ENCODE measurements at regions not wholly inside any gene's neighbourhood (a gene's known extent, or its start where the extent isn't known, plus 50 kb on each side); places are given as distances from the start of the nearest gene placed in this dataset.

- H3K27ac ChIP-seq (ENCODE audit: control insufficient read depth, insufficient read depth, low read length): no peak overlapping the region
- no peaks in the 10 kb centered on the region for H3K9me1 ChIP-seq (ENCODE audit: control insufficient read depth, extremely low read depth, insufficient read depth, low read length)
- peaks cover 0 to 2% of the 10 kb centered on the region in 2 experiments for H3K36me3 ChIP-seq (ENCODE audit: control insufficient read depth in 2 of 2, extremely low read depth in 1 of 2, insufficient read depth in 2 of 2, low read length in 2 of 2)
- FAIRE-seq (no peak), DNase-seq (ENCODE audit: low read depth, low spot score) (no peak)
- H3K9me3 ChIP-seq (ENCODE audit: control insufficient read depth, low read depth, low read length): no peaks in the 10 kb centered on the region
- H2AFZ ChIP-seq (ENCODE audit: control insufficient read depth, low read length): no peak overlapping the region
- H3K27me3 ChIP-seq (ENCODE audit: control insufficient read depth, extremely low read depth, insufficient read depth, low read length): no peaks in the 10 kb centered on the region
- peaks cover 49% of the 10 kb centered on the region for H3K4me1 ChIP-seq (ENCODE audit: control insufficient read depth, extremely low read depth, insufficient read depth, low read length)
- no peaks in the 10 kb centered on the region for H4K20me1 ChIP-seq (ENCODE audit: control insufficient read depth, extremely low read depth, insufficient read depth, low read length)
- TF ChIP-seq EZH2 (IDR thresholded peaks at IDR 0.05; ENCODE audit: low read length) (no peak), CTCF (optimal IDR thresholded peaks at IDR 0.05 in 1 of 3, IDR thresholded peaks at IDR 0.05 in 1 of 3, conservative IDR thresholded peaks at IDR 0.05 in 1 of 3; ENCODE audit: extremely low read depth in 1 of 3, insufficient read depth in 2 of 3, low read length in 3 of 3) (no peak)
- H3K79me2 ChIP-seq (ENCODE audit: control insufficient read depth, insufficient read depth, low read length): no peaks in the 10 kb centered on the region
- no peak overlapping the region for H3K4me2 ChIP-seq (ENCODE audit: control insufficient read depth, extremely low read depth, insufficient read depth, low read depth, low read length)
- no peak overlapping the region for H3K4me3 ChIP-seq (ENCODE audit: control insufficient read depth in 2 of 3, extremely low read depth in 1 of 3, insufficient read depth in 2 of 3, low read depth in 1 of 3, low read length in 3 of 3)
- dilution Hi-C loops (cut with MboI; ENCODE audit: extremely low pct_ligation_motif_present, low sequenced_read_pairs): no loop called here
- H3K9ac ChIP-seq (ENCODE audit: control insufficient read depth, extremely low read depth, insufficient read depth, low read length): no peak overlapping the region
These were observed 87.4 kb upstream of the SLC38A2 start for GRCh38 chr12:46459861-46460545.

- Histone ChIP-seq H2AFZ (ENCODE audit: control insufficient read depth, low read length) (no peak overlapping the region), H3K36me3 (ENCODE audit: control insufficient read depth in 2 of 2, extremely low read depth in 1 of 2, insufficient read depth in 2 of 2, low read length in 2 of 2) (peaks cover 0 to 3% of the 10 kb centered on the region in 2 experiments), H3K79me2 (ENCODE audit: control insufficient read depth, insufficient read depth, low read length) (no peaks in the 10 kb centered on the region), H3K27me3 (ENCODE audit: control insufficient read depth, extremely low read depth, insufficient read depth, low read length) (no peaks in the 10 kb centered on the region), H4K20me1 (ENCODE audit: control insufficient read depth, extremely low read depth, insufficient read depth, low read length) (no peaks in the 10 kb centered on the region), H3K27ac (ENCODE audit: control insufficient read depth, insufficient read depth, low read length) (no peak overlapping the region), H3K9me3 (ENCODE audit: control insufficient read depth, low read depth, low read length) (no peaks in the 10 kb centered on the region), H3K9ac (ENCODE audit: control insufficient read depth, extremely low read depth, insufficient read depth, low read length) (no peak overlapping the region), H3K4me2 (ENCODE audit: control insufficient read depth, extremely low read depth, insufficient read depth, low read depth, low read length) (no peak overlapping the region), H3K4me1 (ENCODE audit: control insufficient read depth, extremely low read depth, insufficient read depth, low read length) (peaks cover 55% of the 10 kb centered on the region), H3K9me1 (ENCODE audit: control insufficient read depth, extremely low read depth, insufficient read depth, low read length) (no peaks in the 10 kb centered on the region), H3K4me3 (ENCODE audit: control insufficient read depth in 2 of 3, extremely low read depth in 1 of 3, insufficient read depth in 2 of 3, low read depth in 1 of 3, low read length in 3 of 3) (no peak overlapping the region)
- dilution Hi-C loops (cut with MboI; ENCODE audit: extremely low pct_ligation_motif_present, low sequenced_read_pairs): no loop called here
- DNase-seq (ENCODE audit: low read depth, low spot score) (no peak), FAIRE-seq (no peak)
- TF ChIP-seq EZH2 (IDR thresholded peaks at IDR 0.05; ENCODE audit: low read length): no peak
- TF ChIP-seq CTCF (optimal IDR thresholded peaks at IDR 0.05 in 1 of 3, IDR thresholded peaks at IDR 0.05 in 1 of 3, conservative IDR thresholded peaks at IDR 0.05 in 1 of 3; ENCODE audit: extremely low read depth in 1 of 3, insufficient read depth in 2 of 3, low read length in 3 of 3): no peak
These were observed 86.5 kb upstream of the SLC38A2 start for GRCh38 chr12:46459111-46459510.

Measured in keratinocyte (primary cell).